WI38 (cell line): ENCODE measurements at regions not wholly inside any gene's neighbourhood (a gene's known extent, or its start where the extent isn't known, plus 50 kb on each side); places are given as distances from the start of the nearest gene placed in this dataset.
"Not testable (repeated sequence)": the region's sequence is repeated elsewhere in the genome, so short reads cannot be mapped to it uniquely, and the experiment has no call there.

Source experiments
- H3K4me3 ChIP-seq: 2 replicates; pipeline ENCODE4 v1.5.1; 2011; ENCODE audit warnings: low read depth, mild to moderate bottlenecking, control low read depth, low read length
- TF ChIP-seq, protein P1 (sequence below): IDR thresholded peaks from 2 replicates; pipeline ENCODE4 v1.5.1; 2012; ENCODE audit warnings: low read depth, mild to moderate bottlenecking, control low read depth, low read length

DNA sequence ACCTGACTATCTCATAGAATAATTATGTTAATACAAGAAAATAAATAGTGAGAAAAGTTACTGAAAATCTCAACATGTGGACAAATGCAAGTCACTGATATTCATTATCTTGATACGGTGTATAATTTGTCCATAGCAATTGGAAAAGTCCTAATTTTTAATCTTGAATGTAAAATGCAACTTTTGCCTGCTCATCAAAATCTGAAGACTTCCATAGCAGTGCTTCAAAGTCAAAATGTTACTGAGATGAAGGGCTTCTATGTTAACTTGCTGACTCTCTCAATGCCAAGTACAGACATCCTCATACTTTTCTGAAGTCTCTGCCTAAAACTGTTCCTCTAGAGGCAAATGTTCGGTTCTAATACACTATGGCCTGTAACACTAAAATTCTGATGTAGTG is 1300.1 kb upstream of the EPHA6 start:
- H3K4me3 ChIP-seq = no peak overlapping the region
- TF ChIP-seq, protein P1, sequence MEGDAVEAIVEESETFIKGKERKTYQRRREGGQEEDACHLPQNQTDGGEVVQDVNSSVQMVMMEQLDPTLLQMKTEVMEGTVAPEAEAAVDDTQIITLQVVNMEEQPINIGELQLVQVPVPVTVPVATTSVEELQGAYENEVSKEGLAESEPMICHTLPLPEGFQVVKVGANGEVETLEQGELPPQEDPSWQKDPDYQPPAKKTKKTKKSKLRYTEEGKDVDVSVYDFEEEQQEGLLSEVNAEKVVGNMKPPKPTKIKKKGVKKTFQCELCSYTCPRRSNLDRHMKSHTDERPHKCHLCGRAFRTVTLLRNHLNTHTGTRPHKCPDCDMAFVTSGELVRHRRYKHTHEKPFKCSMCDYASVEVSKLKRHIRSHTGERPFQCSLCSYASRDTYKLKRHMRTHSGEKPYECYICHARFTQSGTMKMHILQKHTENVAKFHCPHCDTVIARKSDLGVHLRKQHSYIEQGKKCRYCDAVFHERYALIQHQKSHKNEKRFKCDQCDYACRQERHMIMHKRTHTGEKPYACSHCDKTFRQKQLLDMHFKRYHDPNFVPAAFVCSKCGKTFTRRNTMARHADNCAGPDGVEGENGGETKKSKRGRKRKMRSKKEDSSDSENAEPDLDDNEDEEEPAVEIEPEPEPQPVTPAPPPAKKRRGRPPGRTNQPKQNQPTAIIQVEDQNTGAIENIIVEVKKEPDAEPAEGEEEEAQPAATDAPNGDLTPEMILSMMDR = no peak

DNA sequence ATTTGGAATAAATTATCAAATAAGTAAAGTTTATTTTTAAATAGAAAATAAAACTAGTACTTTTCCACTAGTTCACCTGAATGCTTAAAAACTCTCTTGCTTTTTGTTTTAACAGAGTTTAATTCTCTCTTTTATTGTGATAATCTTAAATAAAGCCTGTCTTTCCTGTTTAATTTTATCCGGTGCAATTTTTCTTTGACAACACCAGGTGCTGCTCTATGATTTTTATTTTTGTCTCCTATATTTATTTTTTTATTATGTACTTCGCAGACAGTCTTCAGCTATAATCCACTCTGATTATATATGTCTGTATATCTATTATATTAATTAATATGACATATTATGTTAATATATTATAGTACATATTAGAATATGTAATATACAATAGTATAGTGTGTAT is 1293.0 kb upstream of the EPHA6 start:
- TF ChIP-seq, protein P1 = no peak
- no peak overlapping the region for H3K4me3 ChIP-seq

DNA sequence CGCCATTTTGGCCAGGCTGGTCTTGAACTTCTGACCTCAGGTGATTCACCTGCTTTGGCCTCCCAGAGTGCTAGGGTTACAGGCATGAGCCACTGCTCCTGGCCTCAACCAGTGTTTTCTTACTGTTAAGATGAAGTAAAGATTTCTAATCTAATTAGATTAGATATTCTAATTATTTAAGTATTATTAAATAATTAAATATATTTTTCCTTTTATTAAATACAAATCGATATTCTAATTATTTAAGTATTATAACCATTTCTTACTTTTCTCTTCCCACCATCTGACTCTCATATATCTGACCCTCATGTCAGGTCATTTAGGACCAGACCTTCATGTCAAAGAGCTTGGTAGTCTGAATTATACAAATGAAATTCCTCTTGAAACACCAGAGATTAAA is 1291.9 kb upstream of the EPHA6 start:
- no peak overlapping the region for H3K4me3 ChIP-seq
- TF ChIP-seq, protein P1 = no peak

DNA sequence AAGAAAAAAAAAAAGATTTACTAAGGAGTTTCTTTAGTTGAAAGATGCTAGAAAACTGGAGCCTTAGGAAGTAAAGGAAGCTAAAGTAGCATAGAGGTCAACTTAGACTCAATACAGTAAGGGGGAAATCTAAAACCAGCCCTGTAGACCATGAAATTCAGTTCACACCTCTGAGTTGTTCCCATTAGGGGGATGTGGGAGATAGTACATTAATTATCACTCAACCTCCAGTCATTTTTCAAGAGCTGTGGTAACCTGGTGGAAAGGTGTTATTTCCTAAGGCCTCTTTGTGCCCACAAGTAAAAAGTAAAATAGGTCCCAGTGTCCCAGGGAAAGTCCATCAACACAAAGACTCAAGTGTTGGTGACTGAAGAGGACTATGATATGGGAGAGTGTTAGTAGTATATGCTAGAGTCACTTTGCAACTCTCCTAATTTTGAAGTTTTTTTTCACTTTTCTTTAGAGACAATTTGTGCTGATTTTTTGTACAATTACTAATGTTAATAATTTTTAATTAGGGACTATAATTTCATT is 1274.4 kb upstream of the EPHA6 start:
- TF ChIP-seq, protein P1 = no peak
- H3K4me3 ChIP-seq = no peak overlapping the region

DNA sequence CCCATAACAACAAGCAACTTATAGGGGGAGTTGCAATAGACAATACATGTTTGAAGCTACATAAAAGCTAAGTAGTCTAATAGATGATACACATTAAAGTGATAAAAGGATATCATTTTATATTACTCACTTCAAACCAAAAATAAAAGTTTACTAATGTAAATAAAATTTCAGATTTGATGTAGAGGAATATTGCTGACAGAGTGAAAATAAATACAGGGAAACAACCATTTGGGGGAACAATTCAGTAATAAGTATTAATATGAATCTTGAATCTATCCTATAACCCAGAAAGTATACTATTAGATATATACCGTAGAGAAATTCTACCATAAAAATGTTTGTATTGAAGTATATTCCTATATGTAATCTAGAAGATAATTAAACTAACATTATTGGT is 1248.9 kb upstream of the EPHA6 start:
- H3K4me3 ChIP-seq = no peak overlapping the region
- TF ChIP-seq, protein P1 = no peak

DNA sequence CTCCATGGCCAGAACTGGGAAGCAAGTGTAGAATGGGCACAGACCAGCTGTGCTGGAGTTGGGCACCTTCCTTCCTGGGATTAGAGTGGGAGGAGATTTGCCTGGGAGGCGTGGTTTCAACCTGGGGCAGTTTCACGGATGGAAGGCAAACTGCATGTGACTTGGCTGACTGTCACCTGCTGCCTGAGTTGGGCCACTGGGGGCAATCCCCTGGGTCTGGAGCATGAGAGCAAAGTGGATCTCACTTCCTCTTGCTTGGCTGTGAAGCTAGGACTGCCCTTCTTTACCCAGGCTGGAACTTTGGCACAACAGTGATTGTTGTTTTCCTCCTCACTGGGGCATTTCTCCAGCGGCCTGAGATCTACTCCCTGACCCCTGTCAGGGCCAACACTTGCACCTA is 1247.0 kb upstream of the EPHA6 start:
- TF ChIP-seq, protein P1 = no peak

DNA sequence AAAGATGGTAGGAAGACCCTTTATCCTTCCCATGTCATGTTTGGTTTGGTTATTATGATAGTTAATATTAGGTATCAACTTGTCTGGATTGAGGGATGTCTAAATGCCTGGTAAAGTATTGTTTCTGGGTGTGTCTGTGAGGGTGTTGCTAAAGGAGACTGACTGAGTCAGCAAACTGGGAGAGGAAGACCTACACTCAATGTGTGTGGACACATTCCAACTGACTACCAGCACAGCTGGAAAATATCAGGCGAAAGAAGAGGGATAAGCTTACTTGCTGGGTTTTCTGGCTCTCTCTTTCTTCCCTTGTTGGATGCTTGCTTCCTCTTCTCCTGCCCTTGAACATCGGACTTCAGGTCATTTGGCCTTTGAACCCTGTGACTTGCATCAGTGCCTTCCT is 1227.6 kb upstream of the EPHA6 start:
- TF ChIP-seq, protein P1 = no peak
- H3K4me3 ChIP-seq = no peak overlapping the region

More for the DNA sequence above, 1247.0 kb upstream of the EPHA6 start:
- H3K4me3 ChIP-seq = no peak overlapping the region

DNA sequence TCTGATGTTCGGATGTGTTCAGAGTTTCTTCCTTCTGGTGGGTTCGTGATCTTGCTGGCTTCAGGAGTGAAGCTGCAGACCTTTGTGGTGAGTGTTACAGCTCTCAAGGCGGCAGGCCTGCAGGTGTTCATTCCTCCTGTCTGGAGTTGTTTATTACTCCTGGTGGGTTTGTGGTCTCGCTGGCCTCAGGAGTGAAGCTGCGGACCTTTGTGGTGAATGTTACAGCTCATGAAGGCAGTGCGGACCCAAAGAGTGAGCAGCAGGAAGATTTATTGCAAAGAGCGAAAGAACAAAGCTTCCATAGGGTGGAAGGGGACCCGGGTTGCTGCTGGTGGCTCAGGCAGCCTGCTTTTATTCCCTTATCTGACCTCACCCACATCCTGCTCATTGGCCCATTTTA is 1226.8 kb upstream of the EPHA6 start:
- not testable (repeated sequence) for H3K4me3 ChIP-seq
